SK-N-MC (cell line): ENCODE measurements at regions not wholly inside any gene's neighbourhood (a gene's known extent, or its start where the extent isn't known, plus 50 kb on each side); places are given as distances from the start of the nearest gene placed in this dataset.
A peak's percentile ranks its signal among the peaks of the same experiment; 100 is the strongest.
"Not testable (repeated sequence)": the region's sequence is repeated elsewhere in the genome, so short reads cannot be mapped to it uniquely, and the experiment has no call there.

Experiments used
- DNase-seq: peaks from one replicate; pipeline ENCODE4 v3.0.0-alpha.2; 2011; ENCODE audit warnings: low read depth, low spot score
- H3K27ac ChIP-seq: fragments of 200-600 bp; sonication (generic); 2 replicates; pipeline ENCODE4 v1.5.1; 2016; ENCODE audit warnings: mixed run types
- H3K36me3 ChIP-seq: fragments of 200-600 bp; sonication (generic); 2 replicates; pipeline ENCODE4 v1.6.1; 2017; ENCODE audit warnings: antibody characterized with exemption, low read length, mixed read lengths; ENCODE audit not compliant: insufficient read depth
- H3K4me3 ChIP-seq: fragments of 200-600 bp; sonication (generic); 2 replicates; pipeline ENCODE4 v1.5.1; 2016
- H3K9ac ChIP-seq: fragments of 200-600 bp; sonication (generic); 2 replicates; pipeline ENCODE4 v1.8.0; 2017; ENCODE audit warnings: mixed run types, mixed read lengths; ENCODE audit not compliant: insufficient read length
- H3K9me3 ChIP-seq: fragments of 200-600 bp; sonication (generic); 2 replicates; pipeline ENCODE4 v1.6.1; 2017; ENCODE audit warnings: low read depth, mild to moderate bottlenecking, antibody characterized with exemption, low read length, moderate library complexity, mixed read lengths
- EZH2 ChIP-seq: fragments of 200-600 bp; sonication (generic); IDR thresholded peaks from one replicate; pipeline ENCODE4 v1.6.1; 2017; ENCODE audit warnings: antibody characterized with exemption
- FOXP2 ChIP-seq: optimal IDR thresholded peaks from 2 replicates; pipeline ENCODE3; 2011; ENCODE audit warnings: mild to moderate bottlenecking, moderate library complexity; ENCODE audit not compliant: insufficient read depth; ENCODE audit errors: extremely low read length, control extremely low read depth
- POLR2AphosphoS5 ChIP-seq: IDR thresholded peaks from 2 replicates; pipeline ENCODE4 v1.6.1; 2012; ENCODE audit warnings: mild to moderate bottlenecking, low read depth, low read length, borderline replicate concordance

- H3K27ac ChIP-seq, DNase-seq, H3K9ac ChIP-seq, H3K4me3 ChIP-seq, H3K36me3 ChIP-seq, H3K9me3 ChIP-seq: not testable (repeated sequence)
Measured at GRCh38 chr5:134471858-134472449, 53.5 kb upstream of the JADE2 start.

DNA sequence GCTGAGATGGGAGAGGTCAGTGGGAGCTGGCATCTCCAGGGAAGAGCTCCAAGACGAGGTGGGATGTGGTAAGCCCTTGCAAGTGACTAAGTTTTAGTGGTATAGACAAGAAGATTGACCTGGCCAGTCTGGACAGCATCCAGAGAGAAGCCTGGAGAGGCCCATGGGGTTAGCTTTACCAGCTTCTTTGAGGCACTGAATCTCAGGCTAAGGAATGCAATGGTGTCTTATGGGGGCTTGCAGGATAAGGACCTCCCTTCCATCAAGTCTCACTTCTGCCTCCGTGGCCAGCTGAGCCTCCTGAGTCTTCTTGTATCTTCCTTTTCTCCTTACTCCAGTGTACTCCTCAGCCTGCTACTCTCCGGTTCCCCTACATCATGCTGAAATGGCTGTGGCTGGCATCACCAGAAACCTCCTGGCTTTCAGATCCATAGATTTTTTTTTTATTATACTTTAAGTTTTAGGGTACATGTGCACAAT, 56.5 kb upstream of the JADE2 start:
- H3K27ac ChIP-seq: no peak overlapping the region
- no peak overlapping the region for H3K4me3 ChIP-seq
- TF ChIP-seq FOXP2 (no peak), EZH2 (no peak), POLR2AphosphoS5 (no peak)
- H3K36me3 ChIP-seq: no peaks in the 10 kb centered on the region
- H3K9ac ChIP-seq: no peak overlapping the region
- H3K9me3 ChIP-seq: no peaks in the 10 kb centered on the region
- no peak for DNase-seq

- H3K4me3 ChIP-seq: peak overlapping the region; percentile 98
- DNase-seq: no peak
- H3K27ac ChIP-seq: no peak overlapping the region
- TF ChIP-seq EZH2 (no peak), POLR2AphosphoS5 (no peak), FOXP2 (no peak)
- H3K9me3 ChIP-seq: no peaks in the 10 kb centered on the region
- H3K36me3 ChIP-seq: no peaks in the 10 kb centered on the region
- H3K9ac ChIP-seq: no peak overlapping the region
Measured at GRCh38 chr5:134467231-134467630, 55.5 kb upstream of the CDKN2AIPNL start.

DNA sequence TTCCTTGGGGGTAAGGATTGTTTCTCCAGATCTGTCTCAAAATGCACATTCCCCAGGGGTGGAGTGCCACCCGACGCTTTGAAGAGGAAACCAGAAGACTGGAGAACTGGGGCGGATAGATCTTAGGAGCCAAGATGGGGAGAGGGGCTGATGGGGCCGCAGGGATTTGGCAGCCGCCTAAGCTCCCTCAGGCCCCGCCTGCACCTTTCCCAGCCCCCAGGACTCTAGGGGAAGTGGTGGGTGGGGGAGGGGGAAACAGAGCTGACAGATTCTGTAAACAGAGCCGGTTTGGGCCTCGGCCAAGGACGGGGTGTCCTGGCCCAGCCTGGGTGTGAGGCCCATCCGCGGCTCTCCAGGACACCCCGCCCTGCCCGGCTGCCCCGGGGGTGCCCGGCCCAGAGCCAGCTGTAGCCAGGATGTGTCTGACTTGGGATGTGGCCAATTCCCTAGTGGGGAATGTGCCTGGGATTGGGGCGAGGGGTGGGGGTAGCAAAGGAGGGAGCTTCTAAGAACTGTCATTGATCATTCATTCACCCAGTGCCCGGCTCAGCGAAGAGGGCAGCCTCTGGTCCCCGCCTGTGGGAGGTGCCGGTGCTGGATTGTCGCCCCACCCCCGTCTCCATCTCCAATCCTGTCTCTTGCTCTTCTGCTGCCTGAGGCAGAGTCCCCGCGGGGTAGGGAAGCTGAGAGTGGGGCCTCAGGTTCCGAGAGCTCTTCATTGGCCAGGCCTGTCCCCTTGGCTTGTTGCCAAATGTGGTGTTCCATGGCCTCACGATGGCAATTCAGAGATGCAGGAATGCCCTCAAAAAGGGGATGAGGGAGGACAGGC, 54.8 kb upstream of the CDKN2AIPNL start:
- DNase-seq: peak; percentile 61
- no peaks in the 10 kb centered on the region for H3K9me3 ChIP-seq
- peak overlapping the region; percentile 93 for H3K9ac ChIP-seq
- no peaks in the 10 kb centered on the region for H3K36me3 ChIP-seq
- peak overlapping the region; percentile 99 for H3K27ac ChIP-seq
- H3K4me3 ChIP-seq: peak overlapping the region; percentile 98
- no peak; the same call in 1 of the 2 replicates for TF ChIP-seq POLR2AphosphoS5
- TF ChIP-seq FOXP2: peak; percentile 61

DNA sequence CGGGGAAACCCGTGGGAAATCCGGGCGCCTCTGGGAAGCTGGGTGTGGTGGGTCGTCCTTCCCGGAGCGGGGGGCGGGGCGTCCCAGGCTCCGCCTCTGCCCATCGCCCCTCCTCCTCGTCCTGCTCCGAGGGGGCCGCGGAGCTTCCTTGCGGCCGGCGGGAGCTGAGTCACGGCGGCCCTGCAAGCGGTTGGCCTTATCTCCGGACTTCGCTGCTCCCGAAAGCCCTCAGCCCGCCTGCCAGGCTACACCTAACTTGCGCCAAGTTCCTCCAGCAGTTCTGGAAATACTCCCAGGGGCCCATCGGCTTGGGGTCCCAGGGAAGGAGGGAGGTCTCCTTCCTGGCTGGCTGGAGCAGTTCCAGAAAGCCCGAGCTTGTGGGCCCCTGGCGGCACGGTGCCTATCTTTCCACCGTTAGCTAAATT, 54.1 kb upstream of the CDKN2AIPNL start:
- Histone ChIP-seq H3K9me3 (no peaks in the 10 kb centered on the region), H3K9ac (peak overlapping the region; percentile 93), H3K4me3 (peak overlapping the region; percentile 98), H3K27ac (peak overlapping the region; percentile 99), H3K36me3 (no peaks in the 10 kb centered on the region)
- peak; percentile 24 for DNase-seq
- TF ChIP-seq FOXP2 (no peak), POLR2AphosphoS5 (peak; percentile 96)

GRCh38 chr5:134464988-134465815, 53.5 kb upstream of the CDKN2AIPNL start:
- H3K36me3 ChIP-seq: no peaks in the 10 kb centered on the region
- no peak for DNase-seq
- no peaks in the 10 kb centered on the region for H3K9me3 ChIP-seq
- H3K27ac ChIP-seq: peak overlapping the region; percentile 99
- H3K4me3 ChIP-seq: peak overlapping the region; percentile 98
- peak overlapping the region; percentile 93 for H3K9ac ChIP-seq
- no peak for TF ChIP-seq POLR2AphosphoS5
- no peak for TF ChIP-seq EZH2
- no peak for TF ChIP-seq FOXP2

GRCh38 chr5:134463991-134464760, 52.5 kb upstream of the CDKN2AIPNL start:
- H3K4me3 ChIP-seq: no peak overlapping the region

More at GRCh38 chr5:134463991-134464760, 52.5 kb upstream of the CDKN2AIPNL start:
- H3K9ac ChIP-seq: no peak overlapping the region
- TF ChIP-seq EZH2 (no peak), FOXP2 (no peak), POLR2AphosphoS5 (no peak)
- no peaks in the 10 kb centered on the region for H3K9me3 ChIP-seq
- no peak for DNase-seq
- no peak overlapping the region for H3K27ac ChIP-seq
- no peaks in the 10 kb centered on the region for H3K36me3 ChIP-seq
